SKM-1 treated with dmso at 0.1 percent for 144 hours (cell line): ENCODE measurements at regions not wholly inside any gene's neighbourhood (a gene's known extent, or its start where the extent isn't known, plus 50 kb on each side); places are given as distances from the start of the nearest gene placed in this dataset.
"Not testable (repeated sequence)": the region's sequence is repeated elsewhere in the genome, so short reads cannot be mapped to it uniquely, and the experiment has no call there.

ENCODE experiments used
- DNase-seq: peaks from one replicate; lab custom pipeline; 2025; ENCODE audit not compliant: unreplicated experiment; lab: John Stamatoyannopoulos, UW

GRCh38 chr18:38883111-38883510 is 1317.5 kb upstream of the CELF4 start:
- DNase-seq = no peak

- no peak for DNase-seq
These were observed 1314.3 kb upstream of the CELF4 start for GRCh38 chr18:38879871-38880270.

GRCh38 chr18:38872342-38872741 is 1306.7 kb upstream of the CELF4 start:
- no peak for DNase-seq

- no peak for DNase-seq
These were observed 1303.2 kb upstream of the CELF4 start for GRCh38 chr18:38868757-38869156.

- no peak for DNase-seq
These were observed 1302.1 kb upstream of the CELF4 start for GRCh38 chr18:38867680-38868079.

GRCh38 chr18:38851526-38851925 is 1285.9 kb upstream of the CELF4 start:
- DNase-seq = no peak

- DNase-seq = no peak
These were observed 1281.7 kb upstream of the CELF4 start for GRCh38 chr18:38847326-38847725.

- DNase-seq = no peak
These were observed 1277.7 kb upstream of the CELF4 start for GRCh38 chr18:38843291-38843690.

- no peak for DNase-seq
These were observed 1260.6 kb upstream of the CELF4 start for GRCh38 chr18:38826247-38826646.

GRCh38 chr18:38811209-38811608 is 1245.6 kb upstream of the CELF4 start:
- no peak for DNase-seq

- no peak for DNase-seq
These were observed 1245.2 kb upstream of the CELF4 start for GRCh38 chr18:38810789-38811188.

- DNase-seq = no peak
These were observed 1242.3 kb upstream of the CELF4 start for GRCh38 chr18:38807915-38808314.

- DNase-seq = no peak
These were observed 1239.7 kb upstream of the CELF4 start for GRCh38 chr18:38805256-38805655.

GRCh38 chr18:38801640-38802039 is 1236.0 kb upstream of the CELF4 start:
- DNase-seq = no peak

GRCh38 chr18:38796762-38797161 is 1231.2 kb upstream of the CELF4 start:
- no peak for DNase-seq

GRCh38 chr18:38792731-38793130 is 1227.1 kb upstream of the CELF4 start:
- DNase-seq = no peak

- DNase-seq = no peak
These were observed 1225.2 kb upstream of the CELF4 start for GRCh38 chr18:38790786-38791185.

- DNase-seq = no peak
These were observed 1224.7 kb upstream of the CELF4 start for GRCh38 chr18:38790303-38790702.

GRCh38 chr18:38789141-38789540 is 1223.5 kb upstream of the CELF4 start:
- DNase-seq = no peak

- no peak for DNase-seq
These were observed 1221.3 kb upstream of the CELF4 start for GRCh38 chr18:38786906-38787305.

GRCh38 chr18:38771620-38772019 is 1206.0 kb upstream of the CELF4 start:
- DNase-seq = not testable (repeated sequence)

- no peak for DNase-seq
These were observed 1202.9 kb upstream of the CELF4 start for GRCh38 chr18:38768504-38768903.

GRCh38 chr18:38759457-38759856 is 1193.9 kb upstream of the CELF4 start:
- DNase-seq = no peak

- no peak for DNase-seq
These were observed 1190.8 kb upstream of the CELF4 start for GRCh38 chr18:38756436-38756835.
